Fibroblast of gingiva (primary cell): ENCODE measurements at regions not wholly inside any gene's neighbourhood (a gene's known extent, or its start where the extent isn't known, plus 50 kb on each side); places are given as distances from the start of the nearest gene placed in this dataset.
A peak's percentile ranks its signal among the peaks of the same experiment; 100 is the strongest.
"Not testable (repeated sequence)": the region's sequence is repeated elsewhere in the genome, so short reads cannot be mapped to it uniquely, and the experiment has no call there.

Experiments used
- DNase-seq: peaks from one replicate; pipeline ENCODE4 v3.0.0-alpha.2; 2011; ENCODE audit warnings: low read depth

- no peak for DNase-seq
These were observed 154.3 kb upstream of the FGF10 start for GRCh38 chr5:44543511-44543910.

- peak; percentile 11 for DNase-seq
These were observed 153.2 kb upstream of the FGF10 start for GRCh38 chr5:44542470-44542869.

- DNase-seq, result no peak
These were observed 150.3 kb upstream of the FGF10 start for GRCh38 chr5:44539602-44539919.

- peak; percentile 81 for DNase-seq
These were observed 149.8 kb upstream of the FGF10 start for GRCh38 chr5:44538797-44539601.

- DNase-seq, result peak; percentile 34
These were observed 147.5 kb upstream of the FGF10 start for GRCh38 chr5:44536650-44537260.

- DNase-seq, result no peak
These were observed 146.4 kb upstream of the FGF10 start for GRCh38 chr5:44535621-44536020.

GRCh38 chr5:44532981-44533380, 143.8 kb upstream of the FGF10 start:
- peak; percentile 68 for DNase-seq

- peak; percentile 59 for DNase-seq
These were observed 142.5 kb upstream of the FGF10 start for GRCh38 chr5:44531756-44532155.

- not testable (repeated sequence) for DNase-seq
These were observed 141.6 kb upstream of the FGF10 start for GRCh38 chr5:44530783-44531182.

GRCh38 chr5:44511596-44511995, 122.4 kb upstream of the FGF10 start:
- no peak for DNase-seq

- no peak for DNase-seq
These were observed 117.3 kb upstream of the FGF10 start for GRCh38 chr5:44506561-44506960.

GRCh38 chr5:44499381-44499780, 110.2 kb upstream of the FGF10 start:
- no peak for DNase-seq

- no peak for DNase-seq
These were observed 108.4 kb upstream of the FGF10 start for GRCh38 chr5:44497606-44498005.

- peak; percentile 3 for DNase-seq
These were observed 106.1 kb upstream of the FGF10 start for GRCh38 chr5:44495280-44495679.

- no peak for DNase-seq
These were observed 100.5 kb upstream of the FGF10 start for GRCh38 chr5:44489759-44490158.

GRCh38 chr5:44486591-44486990, 97.4 kb upstream of the FGF10 start:
- no peak for DNase-seq

GRCh38 chr5:44454002-44454401, 64.8 kb upstream of the FGF10 start:
- DNase-seq, result no peak

GRCh38 chr5:44446399-44446798, 57.2 kb upstream of the FGF10 start:
- DNase-seq, result no peak

GRCh38 chr5:44443172-44443571, 54.0 kb upstream of the FGF10 start:
- no peak for DNase-seq

- DNase-seq, result no peak
These were observed 52.2 kb upstream of the FGF10 start for GRCh38 chr5:44441460-44441859.

GRCh38 chr5:44440186-44440585, 51.0 kb upstream of the FGF10 start:
- no peak for DNase-seq
